GM10248 (cell line): ENCODE measurements at regions not wholly inside any gene's neighbourhood (a gene's known extent, or its start where the extent isn't known, plus 50 kb on each side); places are given as distances from the start of the nearest gene placed in this dataset.

Experiments
- CTCF ChIA-PET: fragments of 300-600 bp; sonication (Branson Sonifier 250); formaldehyde crosslinking; extraction: SDS; loops from one replicate; lab custom pipeline; 2021; ENCODE audit warnings: antibody characterized with exemption; lab: Yijun Ruan, JAX
- POLR2A ChIA-PET: fragments of 350-650 bp; sonication (Branson Sonifier 250); formaldehyde crosslinking; extraction: SDS; loops from one replicate; lab custom pipeline; 2020; ENCODE audit warnings: antibody characterized with exemption; lab: Yijun Ruan, JAX
- DNase-seq: peaks from one replicate; pipeline ENCODE4 v3.0.0; 2012; ENCODE audit errors: extremely low spot score
- TF ChIP-seq, protein P1 (sequence below): IDR thresholded peaks from 2 replicates; pipeline ENCODE4 v1.5.1; 2012; ENCODE audit warnings: mild to moderate bottlenecking, low read depth; ENCODE audit errors: extremely low read depth, missing control alignments, control extremely low read depth

DNA sequence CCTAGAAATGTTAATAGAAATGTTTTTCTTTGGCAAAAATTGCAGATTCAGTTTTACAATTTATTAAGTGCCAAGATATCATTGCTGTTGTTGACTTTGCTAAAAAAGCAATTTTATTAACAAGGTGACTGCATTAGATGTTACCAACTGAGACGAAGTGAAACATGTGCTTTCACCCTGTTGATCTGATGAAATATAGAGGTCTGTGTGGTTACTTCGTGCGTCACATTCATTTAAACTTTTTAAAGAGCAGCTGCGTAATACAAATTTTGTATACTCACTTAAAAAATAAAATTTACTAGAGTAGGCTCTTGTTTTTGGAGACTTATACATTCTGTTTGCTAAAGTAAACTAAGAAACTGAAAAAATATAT, 465.7 kb downstream of the USP25 start:
- TF ChIP-seq, protein P1, sequence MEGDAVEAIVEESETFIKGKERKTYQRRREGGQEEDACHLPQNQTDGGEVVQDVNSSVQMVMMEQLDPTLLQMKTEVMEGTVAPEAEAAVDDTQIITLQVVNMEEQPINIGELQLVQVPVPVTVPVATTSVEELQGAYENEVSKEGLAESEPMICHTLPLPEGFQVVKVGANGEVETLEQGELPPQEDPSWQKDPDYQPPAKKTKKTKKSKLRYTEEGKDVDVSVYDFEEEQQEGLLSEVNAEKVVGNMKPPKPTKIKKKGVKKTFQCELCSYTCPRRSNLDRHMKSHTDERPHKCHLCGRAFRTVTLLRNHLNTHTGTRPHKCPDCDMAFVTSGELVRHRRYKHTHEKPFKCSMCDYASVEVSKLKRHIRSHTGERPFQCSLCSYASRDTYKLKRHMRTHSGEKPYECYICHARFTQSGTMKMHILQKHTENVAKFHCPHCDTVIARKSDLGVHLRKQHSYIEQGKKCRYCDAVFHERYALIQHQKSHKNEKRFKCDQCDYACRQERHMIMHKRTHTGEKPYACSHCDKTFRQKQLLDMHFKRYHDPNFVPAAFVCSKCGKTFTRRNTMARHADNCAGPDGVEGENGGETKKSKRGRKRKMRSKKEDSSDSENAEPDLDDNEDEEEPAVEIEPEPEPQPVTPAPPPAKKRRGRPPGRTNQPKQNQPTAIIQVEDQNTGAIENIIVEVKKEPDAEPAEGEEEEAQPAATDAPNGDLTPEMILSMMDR = no peak
- CTCF ChIA-PET = interaction anchor here (1.1 to 1.2 kb wide), 2 partner anchors 15 to 21 kb away, joined by 4 to 6 read pairs; no protein-coding TSS in a partner anchor
- POLR2A ChIA-PET = no interaction called here
- DNase-seq = no peak

DNA sequence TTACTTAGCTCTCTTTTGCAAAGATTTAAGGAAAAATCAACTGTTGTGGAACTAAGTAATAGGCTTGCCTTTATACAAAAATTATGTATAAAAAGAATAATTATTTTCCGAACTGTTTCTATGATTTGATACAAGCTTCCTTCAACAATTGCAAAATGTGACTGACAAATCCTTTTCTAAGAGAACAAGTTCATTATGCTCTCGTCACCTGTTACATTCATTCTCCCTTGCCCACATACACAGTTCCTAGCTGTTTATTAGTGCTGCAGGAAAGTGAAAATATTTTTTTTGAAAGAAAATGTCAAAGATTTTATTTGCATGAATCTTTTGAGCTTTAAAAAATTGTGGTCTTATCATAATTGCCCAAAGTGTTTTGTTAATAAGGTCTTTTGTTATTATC, 466.2 kb downstream of the USP25 start:
- ChIA-PET POLR2A (no interaction called here), CTCF (interaction anchor here (1.1 to 1.2 kb wide), 2 partner anchors 15 to 21 kb away, joined by 4 to 6 read pairs; no protein-coding TSS in a partner anchor)
- DNase-seq = no peak
- TF ChIP-seq, protein P1 = no peak

DNA sequence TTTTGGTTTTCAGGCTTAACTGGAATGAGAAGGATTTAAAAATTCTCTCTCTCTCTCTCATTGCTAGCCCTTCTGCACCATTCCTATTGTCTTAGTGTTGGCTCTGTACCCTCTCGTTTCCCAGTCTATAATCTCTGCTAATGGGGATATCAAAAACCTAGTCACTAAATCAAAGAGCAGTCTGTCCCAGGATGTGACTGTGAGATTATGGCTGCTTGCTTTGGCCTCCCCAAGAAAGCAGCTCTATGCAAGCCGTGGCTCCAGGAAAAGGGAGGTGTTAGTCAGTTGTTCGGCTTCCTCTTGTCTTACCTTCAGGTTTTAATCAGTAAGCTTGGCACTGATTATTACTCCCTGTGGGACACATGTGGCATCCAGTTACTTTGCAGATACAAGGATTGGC, 468.8 kb downstream of the USP25 start:
- POLR2A ChIA-PET = no interaction called here
- no peak for DNase-seq
- CTCF ChIA-PET = no interaction called here
- TF ChIP-seq, protein P1 = no peak

DNA sequence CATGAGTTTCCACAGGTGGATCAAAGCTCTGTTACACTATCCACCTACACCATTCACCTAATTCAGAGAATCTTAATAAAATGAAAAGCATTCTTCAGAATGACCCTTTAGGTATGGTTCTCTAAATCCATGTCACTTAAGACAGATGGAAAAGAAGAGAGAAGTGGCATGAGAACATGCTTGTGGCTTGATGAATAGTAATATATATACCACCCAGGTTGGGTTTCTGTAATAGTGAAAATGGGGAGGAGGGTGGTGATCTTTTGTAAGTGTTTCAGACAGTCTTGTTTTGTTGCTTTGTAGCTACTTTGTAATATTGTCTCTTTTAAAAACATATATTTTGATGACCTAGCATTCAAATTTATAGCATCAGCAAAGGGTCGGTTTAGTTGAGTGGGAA, 469.8 kb downstream of the USP25 start:
- TF ChIP-seq, protein P1 = no peak
- CTCF ChIA-PET = no interaction called here

DNA sequence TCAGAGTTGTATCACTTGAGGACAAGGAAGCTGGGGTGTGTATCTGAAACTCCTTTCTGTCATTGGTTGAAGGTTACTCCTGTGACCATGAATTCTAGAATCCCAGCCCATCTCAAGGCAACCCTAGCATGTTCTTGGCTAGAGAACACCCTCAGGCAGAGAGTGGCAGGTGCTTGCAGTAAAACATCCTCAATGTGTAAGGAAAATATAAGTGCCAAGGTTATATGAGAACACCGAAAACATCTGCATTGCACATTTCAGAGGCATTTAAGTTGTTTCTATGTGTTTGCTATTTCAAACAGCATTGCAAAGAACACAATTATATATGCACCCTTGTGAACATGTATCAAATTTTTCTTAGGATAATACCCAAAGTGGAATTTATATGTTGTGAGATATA, 471.9 kb downstream of the USP25 start:
- TF ChIP-seq, protein P1 = no peak
- ChIA-PET CTCF (interaction anchor here (0.7 kb wide), 1 partner anchor 9 kb away, joined by 3 read pairs; no protein-coding TSS in a partner anchor), POLR2A (no interaction called here)
- DNase-seq = no peak

More for the DNA sequence above, 469.8 kb downstream of the USP25 start:
- no peak for DNase-seq
- POLR2A ChIA-PET = no interaction called here

DNA sequence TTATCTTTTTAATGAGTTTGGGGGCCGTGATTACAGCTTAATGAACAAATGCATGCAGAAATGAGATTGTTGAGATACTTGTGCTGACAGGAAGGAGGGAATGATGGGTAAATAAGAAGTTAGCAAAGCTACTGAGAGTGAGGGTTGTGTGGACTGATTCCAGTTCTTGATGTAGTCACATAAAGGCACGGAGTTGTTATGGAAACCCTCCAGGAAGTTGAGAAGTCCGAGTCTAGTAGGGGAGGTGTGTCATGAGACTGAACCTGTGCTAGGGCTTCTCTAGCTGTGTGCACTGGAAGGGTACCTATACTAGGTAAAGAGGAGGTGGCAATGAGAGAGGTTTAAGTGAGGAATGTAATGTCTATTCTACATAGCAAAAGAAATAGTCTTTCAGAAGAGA, 475.7 kb downstream of the USP25 start:
- DNase-seq = no peak
- ChIA-PET CTCF (interaction anchor here (1.6 kb wide), 1 partner anchor 14 kb away, joined by 4 read pairs; no protein-coding TSS in a partner anchor), POLR2A (no interaction called here)
- TF ChIP-seq, protein P1 = no peak
